Ramos (cell line): ENCODE measurements at regions not wholly inside any gene's neighbourhood (a gene's known extent, or its start where the extent isn't known, plus 50 kb on each side); places are given as distances from the start of the nearest gene placed in this dataset.
"Not testable (repeated sequence)": the region's sequence is repeated elsewhere in the genome, so short reads cannot be mapped to it uniquely, and the experiment has no call there.

Experiments used
- in situ Hi-C: fragments of 300-500 bp; cut with MboI; formaldehyde crosslinking; loops from one replicate; pipeline ENCODE4 v1.14.3; 2022; ENCODE audit warnings: low sequenced_read_pairs; ENCODE audit not compliant: unreplicated experiment

DNA sequence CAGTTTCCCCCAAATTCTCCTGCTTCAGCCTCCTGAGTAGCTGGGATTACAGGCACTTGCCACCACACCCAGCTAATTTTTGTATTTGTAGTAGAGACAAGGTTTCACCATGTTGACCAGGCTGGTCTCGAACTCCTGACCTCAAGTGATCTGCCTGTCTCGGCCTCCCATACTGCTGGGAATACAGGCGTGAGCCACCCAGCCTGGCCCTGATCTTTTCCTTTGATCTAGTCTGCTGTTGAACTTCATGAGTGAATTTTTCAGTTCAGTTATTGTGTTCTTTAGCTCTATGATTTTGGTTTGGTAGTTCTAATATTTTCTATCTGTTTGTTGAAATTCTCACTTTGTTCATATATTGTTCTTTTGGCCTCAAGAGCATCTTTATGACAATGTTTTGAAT is 83.4 kb upstream of the RAP2C start:
- in situ Hi-C loops: not testable (repeated sequence)

DNA sequence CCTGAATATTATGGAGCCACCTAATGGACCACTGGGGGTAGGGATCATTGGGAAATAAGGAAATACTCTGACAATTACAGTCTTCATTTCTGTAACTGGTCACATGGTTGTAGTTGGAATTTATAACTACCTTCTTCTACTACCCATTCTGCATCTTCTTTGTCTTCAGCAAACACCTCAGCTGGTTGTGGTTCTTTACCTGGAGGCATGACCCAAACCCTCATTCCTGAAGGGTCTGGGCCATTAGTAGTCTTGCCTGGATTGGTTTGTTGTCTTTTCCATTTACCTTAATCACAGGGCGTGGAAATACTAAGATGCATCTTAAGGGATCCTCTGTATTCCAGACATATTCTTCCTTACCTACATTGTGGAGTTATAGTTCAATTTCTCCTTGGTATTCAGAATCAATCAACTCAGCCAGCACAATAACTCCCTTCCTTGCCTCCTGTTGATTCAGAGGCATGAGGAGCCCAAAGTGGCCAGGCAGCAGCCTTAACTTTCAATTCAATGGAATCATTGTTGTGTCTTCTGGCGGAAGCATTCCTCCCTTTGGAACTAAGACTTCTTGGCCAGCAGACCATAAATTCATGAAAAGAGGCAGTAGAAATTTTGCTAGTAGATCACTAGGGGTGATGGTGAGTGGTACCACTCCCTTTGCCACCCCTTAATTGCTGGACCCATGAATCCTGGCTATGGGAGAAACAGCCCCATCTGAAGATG is 75.7 kb upstream of the RAP2C start:
- in situ Hi-C loops: loop anchor here (10.0 kb wide), 1 partner anchor 320 kb away; no protein-coding TSS in a partner anchor

DNA sequence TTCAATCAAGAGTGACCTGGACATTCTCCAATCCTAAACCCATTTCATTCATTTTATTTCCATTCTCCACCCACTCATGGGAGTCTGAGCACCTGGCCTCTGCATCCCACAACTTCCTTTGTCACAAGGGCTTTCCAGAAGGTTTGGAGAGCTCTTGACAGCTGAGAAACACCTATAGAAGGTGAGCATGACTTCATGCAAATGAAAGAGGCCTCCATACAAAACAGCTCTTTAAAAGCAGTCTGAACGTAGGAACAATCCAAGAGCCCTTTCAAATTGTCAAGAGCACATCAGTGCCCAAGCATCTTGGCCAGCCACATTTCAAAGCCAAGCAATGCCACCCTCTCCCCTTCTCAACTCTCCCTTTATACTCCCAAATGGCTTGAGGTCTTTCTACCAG is 74.9 kb upstream of the RAP2C start:
- in situ Hi-C loops: loop anchor here (10.0 kb wide), 1 partner anchor 321 kb away; no protein-coding TSS in a partner anchor

DNA sequence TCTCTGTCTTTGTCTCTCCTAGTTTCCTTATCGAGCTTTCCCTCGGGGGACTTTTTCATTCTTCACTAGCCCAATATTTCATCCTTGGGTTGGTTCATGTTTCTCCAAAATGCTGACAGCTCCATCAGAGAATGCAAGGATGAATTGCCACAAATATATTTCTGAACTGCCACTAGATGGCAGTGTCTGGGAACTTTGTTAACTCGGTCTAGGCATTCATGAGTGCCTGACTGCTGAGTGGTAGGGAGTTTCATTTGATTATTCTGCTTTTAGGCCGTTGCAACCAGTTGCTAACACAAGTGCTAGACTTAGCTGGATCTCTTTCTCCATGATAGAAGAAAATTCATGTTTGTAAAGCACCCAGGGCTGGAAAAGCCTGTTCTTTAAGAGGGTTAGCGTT is 73.5 kb upstream of the RAP2C start:
- in situ Hi-C loops: loop anchor here (10.0 kb wide), 1 partner anchor 322 kb away; no protein-coding TSS in a partner anchor

DNA sequence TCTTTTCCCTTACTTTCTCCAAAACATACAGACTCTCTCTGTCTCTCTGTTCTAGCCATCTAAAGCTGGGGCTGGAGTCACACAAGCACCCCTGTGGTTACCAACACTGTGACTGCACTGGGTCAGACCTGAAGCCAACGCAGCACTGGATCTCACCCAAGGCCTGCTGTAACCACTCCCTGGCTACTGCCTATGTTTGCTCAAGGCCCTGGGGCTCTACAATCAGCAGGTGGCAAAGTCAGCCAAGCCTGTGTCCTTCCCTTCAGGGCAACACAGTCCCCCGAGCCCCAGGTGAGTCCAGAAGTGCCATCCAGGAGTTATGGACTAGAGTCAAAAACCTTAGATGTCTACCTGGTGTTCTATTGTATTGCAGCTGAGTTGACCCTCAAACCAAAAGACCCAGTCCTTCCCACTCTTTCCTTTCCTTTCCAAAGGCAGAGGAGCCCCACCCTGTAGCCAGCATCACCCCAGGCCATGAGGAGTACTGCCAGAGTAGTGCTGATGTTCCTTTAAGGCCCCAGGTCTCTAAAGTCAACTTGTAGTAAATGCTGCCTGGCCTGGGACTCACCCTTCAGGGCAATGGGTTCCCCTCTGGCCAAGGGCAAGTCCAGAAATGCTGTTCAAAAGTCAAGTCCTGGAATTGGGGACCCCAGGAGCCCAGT is 58.8 kb upstream of the RAP2C start:
- in situ Hi-C loops: no loop called here

DNA sequence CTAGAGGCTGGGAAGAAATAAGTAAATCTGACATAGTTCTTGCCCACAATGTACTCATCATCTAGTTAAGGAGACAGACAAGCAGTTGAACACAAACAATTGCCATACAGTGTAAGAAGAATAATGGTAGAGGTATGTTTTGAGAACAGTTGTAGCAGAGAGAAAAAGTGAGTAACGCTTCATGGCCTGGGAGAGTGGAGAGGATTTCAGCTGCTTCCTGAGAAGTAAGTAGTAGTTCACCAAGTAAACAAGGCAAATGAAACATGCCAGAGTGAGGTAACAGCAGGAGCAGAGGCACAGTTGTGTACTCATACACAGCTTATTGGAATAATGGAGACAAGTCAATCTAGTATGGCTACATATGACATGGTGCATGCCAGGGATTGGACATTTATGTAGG is 53.6 kb upstream of the RAP2C start:
- in situ Hi-C loops: no loop called here

DNA sequence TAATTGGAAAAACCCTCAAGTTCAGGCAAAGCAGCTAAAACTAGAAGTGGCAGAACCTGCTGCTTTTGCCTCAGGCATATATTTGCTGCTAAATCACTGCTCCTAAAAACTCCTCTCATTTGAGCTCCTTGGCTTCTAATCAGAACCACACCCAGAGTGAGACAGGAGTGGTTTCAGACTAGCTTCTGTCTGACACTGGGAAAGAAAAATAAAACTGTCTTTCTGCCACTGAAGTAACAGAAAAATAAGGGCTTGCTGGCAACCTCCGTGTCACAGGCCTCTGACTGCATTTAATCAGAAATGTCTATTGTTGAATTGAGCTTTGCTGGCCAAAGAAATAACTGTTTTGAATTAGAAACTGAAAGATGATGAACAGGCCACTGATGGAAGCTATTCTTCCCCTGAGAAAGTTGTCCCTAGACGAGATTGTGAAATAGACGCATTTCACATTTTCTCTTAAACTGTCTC is 52.1 kb upstream of the RAP2C start:
- in situ Hi-C loops: no loop called here

DNA sequence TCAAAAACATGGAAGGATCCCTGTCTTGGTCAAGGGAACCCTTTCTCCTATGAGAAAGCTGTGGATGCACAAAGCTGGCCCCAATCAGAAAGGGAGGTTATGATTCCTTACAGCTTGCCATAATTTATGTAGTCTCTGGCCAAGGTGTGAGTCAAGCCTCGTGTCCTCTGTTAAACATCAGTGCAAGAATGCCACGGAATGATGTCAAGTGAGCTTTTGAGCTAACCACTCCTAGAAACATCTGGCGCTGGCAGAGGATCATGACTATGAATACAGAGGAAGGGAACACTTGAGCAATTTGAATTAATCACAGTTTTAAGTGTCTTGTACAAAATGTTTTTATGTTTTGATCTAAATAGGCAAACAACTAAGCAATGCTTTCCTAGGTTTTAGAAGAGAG is 51.5 kb upstream of the RAP2C start:
- in situ Hi-C loops: no loop called here

DNA sequence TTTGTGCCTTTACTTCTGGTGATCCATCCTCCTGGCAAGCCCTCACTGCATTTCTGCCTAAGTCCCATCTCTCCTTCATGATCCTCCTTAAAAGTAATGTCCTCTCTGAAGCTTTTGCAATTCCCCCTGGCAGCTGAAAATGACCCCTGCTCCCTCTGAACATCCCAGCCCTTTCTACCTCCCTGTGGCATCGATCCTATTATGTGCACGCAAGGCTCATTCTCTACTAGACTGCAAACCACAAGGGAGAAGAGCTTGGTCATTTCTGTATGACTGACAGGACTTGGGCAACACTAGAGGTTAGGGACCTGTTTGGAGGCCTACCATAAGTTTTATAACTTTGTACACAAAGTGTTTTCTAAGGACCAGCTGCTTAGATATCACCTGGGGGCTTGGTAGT is 50.8 kb upstream of the RAP2C start:
- in situ Hi-C loops: no loop called here
